GM19351 (cell line): ENCODE measurements at regions not wholly inside any gene's neighbourhood (a gene's known extent, or its start where the extent isn't known, plus 50 kb on each side); places are given as distances from the start of the nearest gene placed in this dataset.

Experiments
- ATAC-seq: cut with Tn5 transposase; IDR thresholded peaks from one replicate; pipeline ENCODE4 v1.9.1; 2021; ENCODE audit warnings: mild to moderate bottlenecking, moderate library complexity; ENCODE audit not compliant: unreplicated experiment

DNA sequence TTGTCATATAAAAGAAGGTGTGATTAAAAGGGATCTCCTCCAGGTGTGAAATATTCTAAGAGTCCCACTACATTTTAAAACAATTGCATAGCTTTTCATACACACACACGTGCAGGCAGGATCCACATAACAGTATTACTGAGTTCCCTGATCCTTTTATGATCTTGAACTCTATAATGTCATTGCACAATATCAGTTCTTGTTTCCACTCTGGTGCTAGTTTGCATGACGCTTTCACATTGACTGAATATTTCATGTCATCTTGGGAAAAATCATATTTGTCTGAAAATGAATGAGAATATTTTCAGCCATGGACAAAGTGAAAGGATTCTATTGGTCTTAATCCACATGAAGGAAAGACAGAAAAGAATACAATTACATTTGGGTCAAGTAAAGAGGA lies 703.8 kb downstream of the CDH8 start:
- ATAC-seq = no peak

DNA sequence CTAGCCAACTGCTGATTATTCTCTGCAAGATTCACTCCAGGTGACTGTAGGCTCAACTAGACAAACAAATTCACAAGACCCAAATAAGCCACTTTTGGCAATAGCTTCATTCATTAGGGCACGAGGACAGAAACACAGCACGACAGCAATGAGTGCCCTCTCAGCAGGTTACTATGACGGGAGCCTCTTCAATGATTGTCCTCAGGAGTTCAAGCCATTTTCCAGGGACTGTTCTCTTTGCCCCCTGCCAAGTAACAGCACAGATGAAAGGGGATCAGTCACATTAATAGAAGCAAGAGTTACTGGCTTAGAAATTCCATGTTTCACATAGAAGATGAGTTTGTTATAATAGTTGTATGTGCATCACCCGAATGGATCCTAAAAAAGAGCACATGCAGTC lies 712.2 kb downstream of the CDH8 start:
- ATAC-seq = no peak

- ATAC-seq = no peak
Measured at GRCh38 chr16:61323456-61323855, 712.8 kb downstream of the CDH8 start.

DNA sequence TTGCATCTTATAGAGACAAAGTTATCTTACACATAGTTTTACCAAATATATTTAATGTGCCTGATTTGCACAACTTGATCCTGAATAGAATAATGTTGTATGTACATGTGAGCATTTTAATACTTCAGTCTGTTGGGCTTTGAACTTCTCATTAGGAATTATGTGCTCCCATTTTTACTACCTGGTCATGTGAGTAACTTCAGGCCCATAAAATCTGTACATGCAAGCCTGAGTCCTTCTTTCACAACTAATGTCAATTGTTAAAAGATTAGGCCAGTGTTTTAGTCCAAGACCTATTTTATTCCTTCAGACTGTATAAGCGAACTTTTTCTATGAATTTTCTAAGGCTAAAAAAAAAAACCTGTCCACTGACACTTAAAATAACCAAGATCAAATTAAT lies 715.4 kb downstream of the CDH8 start:
- ATAC-seq = no peak

- ATAC-seq = no peak
Measured at GRCh38 chr16:61313931-61314330, 722.3 kb downstream of the CDH8 start.

DNA sequence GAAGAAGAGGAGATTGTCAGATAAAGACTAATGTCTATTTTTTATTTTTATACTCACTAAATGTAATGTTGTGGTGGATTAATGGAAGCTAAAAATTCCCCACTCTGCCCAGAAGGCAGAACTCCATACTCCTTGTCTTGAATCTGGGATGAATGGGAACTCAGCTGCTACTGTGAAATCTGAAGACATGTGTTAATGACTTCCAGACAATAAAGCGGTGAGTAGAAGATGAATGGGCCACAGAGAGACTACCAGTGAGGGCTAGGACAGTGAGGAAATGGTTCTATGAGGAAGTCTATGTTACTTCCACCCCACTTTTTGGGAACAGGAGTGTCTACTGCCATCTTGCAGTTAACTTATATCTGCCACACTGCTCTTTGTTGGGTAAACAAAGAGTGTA lies 726.9 kb downstream of the CDH8 start:
- ATAC-seq = no peak

DNA sequence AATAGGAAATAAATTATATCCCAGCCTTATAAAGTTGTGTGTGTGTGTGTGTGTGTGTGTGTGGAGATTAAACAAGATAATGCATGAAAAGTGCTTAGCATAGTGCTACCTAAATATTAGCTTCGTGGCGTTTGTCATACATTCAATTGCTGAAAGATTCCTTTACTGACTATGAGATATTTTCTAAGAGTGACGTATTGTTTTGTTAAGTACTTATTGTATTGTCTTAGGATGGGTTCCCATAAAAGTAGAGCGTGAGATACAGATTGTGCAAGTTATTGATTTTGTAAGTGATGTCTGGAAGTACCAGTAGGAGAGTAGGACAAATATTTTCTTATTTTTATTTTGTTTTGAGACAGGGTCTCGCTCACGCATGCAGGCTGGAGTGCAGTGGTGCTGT lies 730.0 kb downstream of the CDH8 start:
- no peak for ATAC-seq

DNA sequence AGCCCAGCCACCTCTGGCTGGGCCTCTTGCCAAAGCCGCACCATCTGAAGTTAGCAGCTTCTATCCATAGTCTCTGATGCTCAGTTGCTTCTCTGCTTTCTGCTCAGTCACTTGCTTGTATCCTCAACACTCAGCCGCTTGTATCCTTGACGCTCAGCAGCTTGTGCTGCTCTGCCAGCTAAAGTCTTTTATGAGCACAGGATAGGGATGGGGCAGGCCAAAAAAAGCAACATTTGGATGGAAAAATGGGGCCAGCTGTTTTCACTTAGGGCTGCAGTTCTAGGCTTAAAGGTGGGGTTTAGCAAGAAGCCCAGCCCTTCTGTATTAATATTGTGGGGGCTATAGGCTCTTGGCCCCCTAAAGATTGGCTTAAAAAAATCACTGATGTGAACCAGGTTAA lies 739.4 kb downstream of the CDH8 start:
- ATAC-seq = no peak

GRCh38 chr16:61296305-61296704 lies 739.9 kb downstream of the CDH8 start:
- ATAC-seq = no peak

DNA sequence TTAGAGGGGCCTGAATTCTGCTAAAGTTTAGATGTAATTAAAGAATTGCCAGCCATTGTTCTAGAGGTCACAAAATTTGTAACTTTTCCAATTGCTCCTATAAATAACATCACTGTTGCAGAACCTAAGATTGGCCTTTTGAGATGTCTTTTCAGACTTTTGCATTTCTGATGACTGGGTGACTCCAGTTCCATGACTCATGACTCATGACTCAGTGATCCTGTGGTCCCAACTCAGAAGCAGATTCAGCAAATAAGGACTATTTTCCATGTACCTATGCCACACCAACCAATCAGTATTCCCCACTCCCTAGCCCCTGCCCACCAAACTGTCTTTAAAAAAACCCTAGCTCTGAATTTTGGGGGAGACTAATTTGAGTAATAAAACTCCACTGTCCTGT lies 740.9 kb downstream of the CDH8 start:
- ATAC-seq = no peak

DNA sequence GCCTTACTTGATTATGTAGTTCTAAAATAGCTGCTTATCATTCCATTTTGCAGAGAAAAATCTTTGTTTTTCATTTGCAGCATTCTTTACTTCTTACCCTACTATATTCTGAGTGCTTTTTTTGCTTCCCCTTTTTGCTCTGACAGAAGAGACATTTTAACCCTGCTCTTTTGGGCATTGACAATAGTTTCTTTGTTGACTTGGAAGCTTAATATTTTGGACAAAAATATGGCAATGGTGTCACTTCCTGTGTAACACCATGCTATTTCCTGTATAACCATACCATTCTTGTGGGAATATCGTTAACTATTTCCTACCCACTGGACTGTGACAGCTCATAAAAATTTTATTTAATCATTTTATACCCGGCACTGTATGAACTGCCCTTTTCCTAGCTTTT lies 747.1 kb downstream of the CDH8 start:
- no peak for ATAC-seq

DNA sequence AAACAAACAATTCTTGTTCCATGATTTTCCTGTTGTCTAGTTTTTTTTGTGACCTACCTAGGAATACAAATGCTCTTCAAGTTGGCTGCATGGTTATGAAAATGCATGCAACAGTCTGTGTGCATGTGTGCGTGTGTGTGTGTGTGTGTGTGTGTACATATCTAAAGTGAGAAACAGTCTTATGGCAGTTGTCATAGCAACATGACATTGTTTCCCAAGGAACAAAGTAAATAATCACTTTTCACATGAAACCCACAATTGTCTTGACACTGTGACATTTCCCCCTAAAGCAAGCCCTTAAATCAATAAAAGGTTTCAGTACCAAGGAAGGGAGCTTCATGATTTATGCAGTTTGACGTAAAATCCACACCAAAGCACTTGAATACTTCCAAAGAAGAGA lies 758.4 kb downstream of the CDH8 start:
- ATAC-seq = no peak

DNA sequence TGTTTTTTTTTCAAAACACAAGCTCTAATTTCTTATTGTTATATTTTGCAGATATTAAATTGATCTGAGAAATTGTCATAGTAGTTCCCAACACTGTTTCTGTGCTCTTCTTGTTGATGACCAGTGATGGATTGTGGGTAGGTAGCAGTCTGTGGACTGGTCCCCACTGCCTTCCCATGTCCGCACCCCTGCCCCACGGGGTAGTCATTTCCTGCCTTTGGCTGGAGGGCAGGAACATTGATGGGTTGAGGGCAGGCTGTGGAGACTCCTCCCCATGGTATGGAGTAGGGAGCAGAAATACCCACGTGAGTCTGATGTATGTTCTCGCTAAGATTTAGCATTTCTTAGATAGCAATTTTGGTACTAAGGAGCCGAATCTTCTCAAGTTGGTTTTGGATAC lies 762.0 kb downstream of the CDH8 start:
- ATAC-seq = no peak

DNA sequence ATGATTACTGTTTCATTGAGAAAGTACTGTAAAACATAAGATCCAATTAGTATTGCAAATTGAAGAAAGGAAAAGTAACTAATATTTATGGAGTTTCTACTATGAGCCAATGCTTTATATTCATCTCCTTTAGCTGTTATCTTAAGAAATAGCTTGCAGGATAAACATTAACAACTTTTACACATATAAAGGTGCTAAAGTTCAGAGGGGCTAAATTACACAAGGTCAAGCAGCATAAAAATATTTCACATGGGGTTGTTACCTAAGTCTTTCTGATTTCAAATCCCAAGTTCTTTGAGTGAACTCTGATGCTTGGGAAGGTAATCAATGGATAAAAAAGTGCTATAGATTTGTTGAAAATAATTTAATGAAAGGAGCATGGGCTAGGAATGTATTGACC lies 765.5 kb downstream of the CDH8 start:
- no peak for ATAC-seq

- no peak for ATAC-seq
Measured at GRCh38 chr16:61263400-61263799, 772.8 kb downstream of the CDH8 start.

DNA sequence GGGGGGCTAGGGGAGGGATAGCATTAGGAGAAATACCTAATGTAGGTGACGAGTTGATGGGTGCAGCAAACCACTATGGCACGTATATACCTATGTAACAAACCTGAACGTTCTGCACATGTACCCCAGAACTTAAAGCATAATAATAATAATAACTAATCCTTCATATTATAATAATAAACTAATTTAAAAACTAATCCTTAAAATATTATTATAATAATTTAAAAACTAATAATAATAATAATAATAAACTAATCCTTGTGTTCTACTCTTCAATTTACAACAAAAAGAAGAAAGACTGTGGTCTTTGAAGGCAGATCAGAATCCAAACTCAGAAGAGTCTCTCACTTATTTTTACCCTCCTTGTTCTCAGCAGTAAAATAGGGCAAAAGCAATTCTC lies 774.9 kb downstream of the CDH8 start:
- no peak for ATAC-seq

DNA sequence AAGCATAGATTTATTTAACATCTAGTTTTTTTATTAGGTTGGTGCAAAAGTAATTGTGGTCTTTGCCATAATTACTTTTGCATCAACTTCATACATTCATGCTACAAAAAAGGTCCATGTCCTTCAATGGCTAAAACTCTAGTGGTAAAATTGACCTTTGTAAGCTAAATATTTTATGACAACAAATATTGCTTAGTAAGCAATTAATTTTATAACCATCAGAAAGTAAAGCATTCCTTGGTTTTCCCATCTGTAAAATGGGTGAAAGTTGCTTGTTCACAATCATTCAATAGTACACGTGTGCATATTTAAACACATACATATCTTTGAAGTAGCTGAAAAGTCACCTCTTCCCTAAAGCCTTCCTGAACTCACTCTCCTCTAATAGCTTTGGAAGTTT lies 789.6 kb downstream of the CDH8 start:
- ATAC-seq = no peak

DNA sequence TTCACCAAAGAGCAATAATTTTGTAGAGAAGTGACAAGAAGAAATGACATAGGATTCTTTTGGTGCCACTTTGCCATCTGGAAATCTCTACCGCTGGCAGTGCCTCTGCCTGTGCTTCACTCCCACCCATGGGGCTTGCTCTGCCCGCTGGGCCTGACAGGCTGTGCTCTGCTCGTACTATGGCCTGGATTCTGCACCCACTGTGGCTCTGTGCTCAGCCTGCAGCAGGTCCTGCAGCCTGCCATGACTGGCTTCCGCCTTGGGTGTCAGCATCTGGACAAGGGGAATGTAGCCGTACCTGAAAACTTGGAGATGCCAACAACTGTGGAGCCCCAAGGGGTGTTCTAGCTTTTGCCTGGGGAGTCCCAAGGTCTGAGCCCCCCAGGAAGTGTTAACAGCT lies 792.3 kb downstream of the CDH8 start:
- no peak for ATAC-seq

DNA sequence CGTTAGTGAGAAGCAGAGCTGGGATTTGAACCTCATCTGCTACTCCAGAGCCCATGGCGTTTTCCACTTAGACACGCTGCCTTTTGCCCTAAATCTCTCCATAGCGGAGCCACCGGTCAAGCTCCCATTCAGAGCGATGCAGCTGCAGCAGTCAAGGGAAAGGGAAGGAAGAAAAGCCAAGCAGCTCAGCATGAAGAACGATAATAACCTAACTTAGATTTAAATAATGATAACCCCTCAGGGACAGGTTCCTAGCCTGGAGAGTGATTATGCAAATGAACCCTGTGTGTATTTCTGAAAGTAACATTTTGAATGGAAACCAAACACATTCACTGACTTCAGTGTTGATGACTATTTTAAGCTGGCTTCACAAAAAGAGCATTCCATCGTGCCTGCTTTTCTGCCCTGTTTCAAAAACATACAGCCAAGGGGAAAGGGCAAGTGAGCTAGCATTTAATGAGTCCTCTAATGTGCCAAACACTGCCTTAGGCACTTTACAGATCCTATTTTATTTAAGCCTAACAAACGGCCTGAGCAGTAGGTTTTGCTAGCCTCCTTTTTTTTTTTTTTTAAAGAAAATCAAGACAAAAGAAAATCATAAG lies 798.3 kb downstream of the CDH8 start:
- no peak for ATAC-seq

DNA sequence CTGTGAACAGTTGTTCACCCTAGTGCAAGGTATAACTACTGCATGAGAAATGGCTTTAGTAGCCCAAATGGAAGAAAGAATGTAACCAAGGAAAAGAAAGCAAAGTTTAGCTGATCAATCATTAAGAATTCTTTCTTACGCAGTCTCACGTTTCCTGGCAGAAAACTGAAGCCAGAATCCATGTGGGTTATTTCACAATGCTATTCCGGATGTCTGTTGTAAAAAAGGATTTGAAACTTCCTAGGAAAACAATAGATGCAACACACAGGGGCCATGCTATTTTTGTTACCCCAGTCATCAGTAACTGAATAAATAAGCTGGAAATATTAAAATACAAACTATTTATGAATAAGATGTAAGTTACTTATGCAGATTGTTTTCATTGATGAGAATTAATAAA lies 802.5 kb downstream of the CDH8 start:
- no peak for ATAC-seq

- ATAC-seq = no peak
Measured at GRCh38 chr16:61228371-61228770, 807.9 kb downstream of the CDH8 start.

DNA sequence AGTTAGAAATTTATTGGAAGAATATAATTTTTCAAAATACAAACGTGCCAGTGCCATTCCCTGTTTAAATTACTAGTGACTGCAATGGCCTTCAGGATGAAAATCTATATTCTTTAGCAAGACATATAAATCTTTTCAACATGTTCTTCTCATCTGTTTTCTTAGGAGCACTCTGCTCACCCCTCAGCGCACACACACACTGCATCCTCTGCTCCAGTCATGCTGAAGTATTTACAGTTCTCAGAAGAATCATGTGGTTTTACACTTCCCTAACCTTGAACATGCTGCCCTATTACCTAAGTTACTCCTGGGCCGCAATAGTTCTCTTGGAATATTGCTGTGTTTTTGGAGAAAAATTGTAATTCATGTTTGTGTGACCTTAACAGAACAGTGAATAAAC lies 820.6 kb downstream of the CDH8 start:
- ATAC-seq = no peak

GRCh38 chr16:61214780-61215179 lies 821.5 kb downstream of the CDH8 start:
- no peak for ATAC-seq

DNA sequence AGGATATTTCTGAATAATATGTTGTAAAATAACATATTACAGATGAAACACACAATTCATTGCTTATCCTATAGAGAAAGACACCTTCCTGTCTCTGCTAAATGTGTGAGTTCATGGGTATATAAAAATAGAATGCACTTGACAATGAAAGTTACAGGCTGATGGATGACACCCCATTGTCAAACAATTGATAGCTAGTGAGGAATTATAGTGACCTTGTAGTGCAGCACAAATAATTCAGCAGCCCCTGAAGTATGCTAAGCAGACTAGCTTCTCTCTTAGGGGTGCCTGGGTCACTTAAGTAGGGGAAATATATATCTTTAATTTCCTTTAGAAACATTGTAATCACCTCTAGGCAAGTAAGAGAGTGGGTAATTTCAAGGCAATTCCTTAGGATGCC lies 826.2 kb downstream of the CDH8 start:
- no peak for ATAC-seq
